K562 (cell line): ENCODE measurements at regions not wholly inside any gene's neighbourhood (a gene's known extent, or its start where the extent isn't known, plus 50 kb on each side); places are given as distances from the start of the nearest gene placed in this dataset.

Experiments
- ATAC-seq: fragments of 200-7000 bp; cut with Tn5 transposase; 3 replicates; pipeline ENCODE4 v1.9.1; 2020; ENCODE audit warnings: moderate library complexity
- BruUV-seq: library from RNA; stranded (reverse); fragments of 400-500 nt; replicated peaks from 2 replicates; lab custom pipeline; 2021; lab: Mats Ljungman, UMichigan
- CTCF ChIA-PET: fragments of 300-600 bp; formaldehyde crosslinking; extraction: SDS; loops from one replicate; lab custom pipeline; 2021; ENCODE audit warnings: low intra/inter-chr PET ratio; lab: Yijun Ruan, JAX
- POLR2A ChIA-PET: fragments of 300-600, 350-650 bp; sonication (Branson Sonifier 250); formaldehyde crosslinking; extraction: SDS; loops from one replicate; lab custom pipeline; 2021; ENCODE audit warnings: antibody characterized with exemption, inconsistent platforms; lab: Yijun Ruan, JAX
- DNase-seq, 4 experiments: peaks; one replicate each; pipeline versions ENCODE4 v3.0.0 to v3.0.0-alpha.2; 2011 to 2018; ENCODE audit warnings: low spot score in 3 of 4, mixed read lengths in 3 of 4; ENCODE audit errors: extremely low read depth in 1 of 4
- FAIRE-seq: peaks from 2 replicates; lab custom pipeline; 2011; peaks lifted over from hg19 to GRCh38; lab: Jason Lieb, UNC
- H2AFZ ChIP-seq: 2 replicates; pipeline ENCODE4 v1.6.0; 2011; ENCODE audit warnings: low read depth, low read length, control low read depth, inconsistent platforms
- H3K27ac ChIP-seq: fragments of 200-600 bp; 3 replicates; pipeline ENCODE4 v1.8.0; 2011; ENCODE audit warnings: low read depth, mild to moderate bottlenecking, control low read depth, inconsistent platforms, low read length, moderate library complexity, mixed read lengths; ENCODE audit errors: extremely low read depth
- H3K27me3 ChIP-seq, 2 experiments: fragments of 300-600 bp in 1 of 2; 2 replicates in 1 of 2; 3 replicates in 1 of 2; pipeline versions ENCODE4 v1.6.0 to v1.8.0; 2011; ENCODE audit warnings: inconsistent platforms in 2 of 2, low read length in 2 of 2, mild to moderate bottlenecking in 1 of 2, mixed read lengths in 1 of 2, moderate library complexity in 1 of 2; ENCODE audit not compliant: control insufficient read depth in 2 of 2, insufficient read depth in 2 of 2
- H3K36me3 ChIP-seq: fragments of 300-600 bp; 3 replicates; pipeline ENCODE4 v1.8.0; 2011; ENCODE audit warnings: mild to moderate bottlenecking, low read length, inconsistent platforms; ENCODE audit not compliant: control insufficient read depth, insufficient read depth
- H3K4me1 ChIP-seq, 2 experiments: fragments of 200-600 bp in 1 of 2; replicated peaks in 1 of 2; 2 replicates in 1 of 2; 3 replicates in 1 of 2; pipeline versions ENCODE4 v1.5.1 to v1.8.0; 2011; ENCODE audit warnings: inconsistent platforms in 2 of 2, low read length in 2 of 2, mild to moderate bottlenecking in 1 of 2, mixed read lengths in 1 of 2, moderate library complexity in 1 of 2; ENCODE audit not compliant: control insufficient read depth in 2 of 2, insufficient read depth in 2 of 2
- H3K4me2 ChIP-seq: 2 replicates; pipeline ENCODE4 v1.6.1; 2011; ENCODE audit warnings: low read length, control low read depth, inconsistent platforms, mixed read lengths; ENCODE audit not compliant: insufficient read depth
- H3K4me3 ChIP-seq: fragments of 200-600 bp; sonication (generic), shearing (Covaris generic); 2 replicates; pipeline ENCODE4 v1.5.1; 2016; ENCODE audit warnings: control low read depth, inconsistent platforms
- H3K79me2 ChIP-seq: fragments of 200-600 bp; 3 replicates; pipeline ENCODE4 v1.8.0; 2011; ENCODE audit warnings: low read length, inconsistent platforms; ENCODE audit not compliant: control insufficient read depth, insufficient read depth
- H3K9ac ChIP-seq, 2 experiments: 2 replicates each; pipeline versions ENCODE4 v1.6.0 to v1.6.1; 2011; ENCODE audit warnings: low read depth in 2 of 2, low read length in 2 of 2, control low read depth in 1 of 2, inconsistent platforms in 1 of 2, mild to moderate bottlenecking in 1 of 2, mixed read lengths in 1 of 2; ENCODE audit not compliant: insufficient read depth in 1 of 2
- H3K9me1 ChIP-seq: one replicate; pipeline ENCODE4 v1.6.0; 2011; ENCODE audit warnings: inconsistent platforms, mild to moderate bottlenecking, low read length, moderate library complexity; ENCODE audit not compliant: control insufficient read depth, insufficient read depth
- H3K9me3 ChIP-seq: replicated peaks from 2 replicates; pipeline ENCODE4 v1.5.1; 2011; ENCODE audit warnings: low read depth, low read length, inconsistent platforms; ENCODE audit not compliant: control insufficient read depth, insufficient read depth
- H4K20me1 ChIP-seq: replicated peaks from 2 replicates; pipeline ENCODE4 v1.6.1; 2011; ENCODE audit warnings: low read length, inconsistent platforms, mixed read lengths; ENCODE audit not compliant: control insufficient read depth, insufficient read depth
- DACH1 ChIP-seq: fragments of 450-650 bp; IDR thresholded peaks from 2 replicates; pipeline ENCODE4 v1.6.1; 2018; ENCODE audit not compliant: partially characterized antibody
- HDAC6 ChIP-seq: IDR thresholded peaks from 2 replicates; pipeline ENCODE4 v1.6.1; 2012; ENCODE audit warnings: low read depth, mild to moderate bottlenecking, control low read depth, inconsistent platforms, low read length, moderate library complexity
- NFATC3 ChIP-seq: fragments of 450-650 bp; IDR thresholded peaks from 2 replicates; pipeline ENCODE4 v1.6.1; 2017; ENCODE audit warnings: mild to moderate bottlenecking
- NFRKB ChIP-seq: fragments of 450-650 bp; IDR thresholded peaks from 2 replicates; pipeline ENCODE4 v1.6.1; 2016; ENCODE audit warnings: low read depth
- SREBF1 ChIP-seq: fragments of 150-350 bp; IDR thresholded peaks from 2 replicates; pipeline ENCODE4 v1.6.1; 2014; ENCODE audit warnings: antibody characterized with exemption, low read depth, low read length, borderline replicate concordance
- WGBS: fragments of 100-300 bp; shearing (Covaris generic); methylation state at CpG from one replicate; pipeline ENCODE4 v1.1.6; 2016; ENCODE audit warnings: low coverage, mixed read lengths; ENCODE audit not compliant: insufficient coverage; ENCODE audit errors: missing lambda C conversion rate; 5-methylcytosine and 5-hydroxymethylcytosine counted together
- in situ Hi-C: fragments of 300-500 bp; cut with MboI; formaldehyde crosslinking; loops from 4 replicates; pipeline ENCODE4 v1.15.0; 2018; ENCODE audit warnings: inconsistent platforms, mixed read lengths
- intact Hi-C: fragments of 100-400 bp; cut with micrococcal nuclease; formaldehyde crosslinking; loops from 2 replicates; pipeline ENCODE4 v1.14.2; 2022
- TF ChIP-seq, protein P1 (sequence below): fragments of 250-450 bp; sonication (Bioruptor Pico); IDR thresholded peaks from 2 replicates; pipeline ENCODE4 v1.4.0; 2020
- TF ChIP-seq, protein P2 (sequence below): fragments of 450-650 bp; conservative IDR thresholded peaks from 2 replicates; pipeline ENCODE4 v1.6.1; 2016; ENCODE audit warnings: missing genetic modification characterization, low read depth, mild to moderate bottlenecking, missing compliant biosample characterization, moderate library complexity

DNA sequence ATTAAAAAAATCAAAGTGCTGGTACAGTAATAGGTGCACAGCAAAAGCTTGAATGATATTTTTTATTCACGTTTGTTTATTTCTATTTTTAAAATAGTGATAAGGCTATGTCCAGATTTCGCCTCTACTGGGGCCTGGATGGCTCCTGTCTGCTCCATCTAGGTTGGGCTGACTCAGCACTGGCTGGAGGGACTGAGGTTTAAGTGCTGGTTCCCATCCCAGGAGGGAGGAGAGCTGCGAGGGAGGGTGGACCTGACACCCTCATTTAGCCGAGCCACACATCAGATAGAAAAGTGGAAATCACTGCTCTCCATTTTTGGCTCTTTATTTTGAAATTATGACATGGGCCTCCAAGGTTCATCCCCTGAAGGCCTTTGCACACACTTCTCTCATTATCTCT is 95.4 kb upstream of the AGBL1 start:
- intact Hi-C loops (no loop called here), in situ Hi-C loops (no loop called here)
- ChIA-PET CTCF (no interaction called here), POLR2A (no interaction called here)
- BruUV-seq: no TSS peak
- FAIRE-seq (no peak), ATAC-seq (no peak), DNase-seq (no peak)
- H3K36me3 ChIP-seq: no peaks in the 10 kb centered on the region
- H3K4me1 ChIP-seq: no peaks in the 10 kb centered on the region
- H3K27me3 ChIP-seq: no peaks in the 10 kb centered on the region
- no peaks in the 10 kb centered on the region; the same call in 1 of the 2 replicates for H3K9me3 ChIP-seq
- no peak overlapping the region for H3K4me3 ChIP-seq
- WGBS: 6% methylated on average over 4 of the region's 4 CpGs
- H3K9me1 ChIP-seq: no peaks in the 10 kb centered on the region
- no peak overlapping the region for H3K9ac ChIP-seq
- H2AFZ ChIP-seq: no peak overlapping the region
- TF ChIP-seq, protein P1, sequence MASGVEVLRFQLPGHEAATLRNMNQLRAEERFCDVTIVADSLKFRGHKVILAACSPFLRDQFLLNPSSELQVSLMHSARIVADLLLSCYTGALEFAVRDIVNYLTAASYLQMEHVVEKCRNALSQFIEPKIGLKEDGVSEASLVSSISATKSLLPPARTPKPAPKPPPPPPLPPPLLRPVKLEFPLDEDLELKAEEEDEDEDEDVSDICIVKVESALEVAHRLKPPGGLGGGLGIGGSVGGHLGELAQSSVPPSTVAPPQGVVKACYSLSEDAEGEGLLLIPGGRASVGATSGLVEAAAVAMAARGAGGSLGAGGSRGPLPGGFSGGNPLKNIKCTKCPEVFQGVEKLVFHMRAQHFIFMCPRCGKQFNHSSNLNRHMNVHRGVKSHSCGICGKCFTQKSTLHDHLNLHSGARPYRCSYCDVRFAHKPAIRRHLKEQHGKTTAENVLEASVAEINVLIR: no peak
- TF ChIP-seq HDAC6 (no peak), NFRKB (no peak), SREBF1 (no peak), DACH1 (no peak), NFATC3 (no peak)
- TF ChIP-seq, protein P2, sequence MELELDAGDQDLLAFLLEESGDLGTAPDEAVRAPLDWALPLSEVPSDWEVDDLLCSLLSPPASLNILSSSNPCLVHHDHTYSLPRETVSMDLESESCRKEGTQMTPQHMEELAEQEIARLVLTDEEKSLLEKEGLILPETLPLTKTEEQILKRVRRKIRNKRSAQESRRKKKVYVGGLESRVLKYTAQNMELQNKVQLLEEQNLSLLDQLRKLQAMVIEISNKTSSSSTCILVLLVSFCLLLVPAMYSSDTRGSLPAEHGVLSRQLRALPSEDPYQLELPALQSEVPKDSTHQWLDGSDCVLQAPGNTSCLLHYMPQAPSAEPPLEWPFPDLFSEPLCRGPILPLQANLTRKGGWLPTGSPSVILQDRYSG: no peak
- no peak overlapping the region for H3K4me2 ChIP-seq
- no peaks in the 10 kb centered on the region for H4K20me1 ChIP-seq
- no peaks in the 10 kb centered on the region for H3K79me2 ChIP-seq
- H3K27ac ChIP-seq: no peak overlapping the region
